Inferior parietal cortex (tissue), 1 donor: ENCODE measurements at regions not wholly inside any gene's neighbourhood (a gene's known extent, or its start where the extent isn't known, plus 50 kb on each side); places are given as distances from the start of the nearest gene placed in this dataset.

ENCODE experiments used
- DNase-seq: peaks from one replicate; pipeline ENCODE4 v3.0.0-alpha.2; 2016; ENCODE audit errors: extremely low spot score

GRCh38 chr6:145313041-145313855, 422.1 kb downstream of the EPM2A start:
- DNase-seq: no peak

- DNase-seq: no peak
Measured at GRCh38 chr6:145315982-145316600, 419.2 kb downstream of the EPM2A start.

GRCh38 chr6:145318952-145319351, 416.4 kb downstream of the EPM2A start:
- DNase-seq: no peak

DNA sequence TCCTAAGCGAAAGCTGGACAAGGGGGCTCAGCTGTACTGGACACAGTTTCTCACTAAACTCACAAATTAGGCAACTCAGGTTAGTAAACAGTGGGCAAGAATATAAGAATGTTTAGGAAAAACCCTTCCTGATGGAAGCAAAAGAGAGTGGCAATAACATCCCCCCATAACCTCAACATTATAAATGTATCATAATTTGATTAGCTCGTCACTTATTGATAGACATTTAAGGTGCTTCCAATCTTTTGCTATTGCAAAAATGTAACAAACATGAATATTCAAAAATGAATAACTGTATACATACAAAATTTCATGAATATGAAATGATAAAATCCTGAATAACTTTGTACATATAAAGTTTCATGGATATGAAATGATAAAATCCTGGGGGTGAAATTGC, 415.7 kb downstream of the EPM2A start:
- DNase-seq: no peak

DNA sequence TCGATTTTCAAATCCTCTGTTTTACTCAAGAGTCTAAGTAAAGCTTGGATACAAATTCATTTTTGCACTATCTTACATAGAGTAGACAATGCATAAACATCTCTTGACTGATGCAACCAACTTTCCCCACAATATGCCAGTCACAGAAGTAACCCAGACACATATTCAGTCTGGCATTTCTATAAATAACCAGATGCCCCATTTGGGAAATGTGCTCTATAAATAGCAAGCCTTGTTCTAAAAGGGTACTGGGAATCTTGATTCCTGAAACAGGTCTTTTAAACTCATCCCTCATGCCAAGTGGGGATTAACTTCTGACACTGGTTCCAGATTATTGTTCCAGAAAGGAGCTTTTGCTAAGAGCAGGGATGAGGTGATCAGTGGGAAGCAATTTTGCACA, 411.7 kb downstream of the EPM2A start:
- DNase-seq: no peak

DNA sequence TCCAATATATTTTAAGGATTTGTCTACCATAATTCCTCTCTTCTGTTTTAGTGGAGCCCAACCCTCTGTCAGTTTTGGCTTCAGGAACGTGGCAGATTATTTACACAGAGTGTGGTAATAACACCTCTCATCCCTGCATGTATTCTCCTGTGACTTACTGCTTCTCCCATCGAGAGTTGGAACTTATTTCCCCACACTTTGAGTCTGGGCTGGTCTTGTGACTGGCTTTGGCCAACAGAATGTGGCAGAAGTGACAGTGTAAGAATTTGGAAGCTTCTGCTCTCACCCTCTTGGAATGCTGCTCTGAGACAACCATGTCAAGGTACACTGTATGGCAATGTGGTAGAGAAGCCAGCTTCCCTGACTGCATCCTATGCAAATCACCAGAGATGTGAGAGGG, 407.7 kb downstream of the EPM2A start:
- DNase-seq: no peak

GRCh38 chr6:145329257-145329656, 406.1 kb downstream of the EPM2A start:
- no peak for DNase-seq

- DNase-seq: no peak
Measured at GRCh38 chr6:145331066-145331465, 404.3 kb downstream of the EPM2A start.

DNA sequence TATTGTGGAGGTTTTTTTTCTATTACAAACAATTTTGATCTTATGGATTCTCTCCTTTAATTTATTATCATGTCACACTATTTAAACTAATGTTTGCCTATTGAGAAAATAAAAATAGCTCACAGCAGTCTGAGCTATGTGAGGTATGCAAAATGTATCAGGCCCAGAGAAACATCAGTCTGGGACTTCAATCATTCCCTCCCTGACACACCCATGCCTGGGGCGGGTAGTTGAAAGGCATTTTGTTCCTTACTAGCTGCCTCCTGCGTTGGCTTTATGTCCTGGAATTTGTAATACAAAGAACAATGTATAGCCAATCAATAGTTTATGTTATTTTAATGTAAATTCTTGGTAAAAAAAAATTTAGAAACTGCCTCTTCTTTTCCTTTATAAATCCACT, 403.3 kb downstream of the EPM2A start:
- DNase-seq: no peak

GRCh38 chr6:145336119-145336518, 399.2 kb downstream of the EPM2A start:
- DNase-seq: no peak

GRCh38 chr6:145339089-145339488, 396.2 kb downstream of the EPM2A start:
- DNase-seq: no peak

DNA sequence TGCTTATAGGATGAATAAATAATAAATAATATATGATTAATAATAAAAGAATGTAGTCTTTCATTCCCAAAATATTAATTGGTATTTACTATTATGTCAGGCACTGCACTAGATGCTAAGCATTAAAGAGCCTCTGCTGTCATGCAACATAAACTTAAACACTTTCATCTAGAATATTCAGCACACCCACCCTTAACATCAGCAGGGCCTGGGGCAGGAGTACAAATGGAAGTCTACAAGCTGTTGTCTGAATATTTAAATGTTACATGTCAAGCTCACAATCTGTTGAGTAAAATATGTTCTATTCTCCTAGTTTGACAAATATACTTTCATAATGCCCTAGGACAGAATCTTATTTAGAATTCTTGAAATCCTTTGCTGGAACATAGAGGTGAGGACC, 395.1 kb downstream of the EPM2A start:
- no peak for DNase-seq

- DNase-seq: no peak
Measured at GRCh38 chr6:145345094-145345493, 390.2 kb downstream of the EPM2A start.

DNA sequence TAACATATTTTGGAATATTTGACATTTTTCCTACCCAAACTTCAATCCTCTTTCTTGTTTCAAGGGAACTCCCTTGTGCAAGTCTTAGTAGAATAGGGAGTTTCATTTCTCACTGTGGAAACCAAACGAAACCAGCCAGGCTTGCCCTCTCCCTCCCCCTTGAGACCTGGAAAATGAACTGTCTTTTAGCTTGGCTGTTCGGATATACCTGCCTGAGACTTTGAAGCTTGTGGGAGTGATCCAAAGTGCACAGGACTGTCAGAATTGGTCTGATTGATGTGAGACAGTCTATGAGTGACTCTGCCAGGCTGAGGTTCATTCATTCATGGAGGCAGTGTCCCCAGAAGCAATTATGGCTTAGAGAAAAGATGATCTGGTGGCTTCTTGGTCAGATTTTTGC, 388.1 kb downstream of the EPM2A start:
- no peak for DNase-seq

GRCh38 chr6:145349950-145350510, 385.3 kb downstream of the EPM2A start:
- DNase-seq: no peak

DNA sequence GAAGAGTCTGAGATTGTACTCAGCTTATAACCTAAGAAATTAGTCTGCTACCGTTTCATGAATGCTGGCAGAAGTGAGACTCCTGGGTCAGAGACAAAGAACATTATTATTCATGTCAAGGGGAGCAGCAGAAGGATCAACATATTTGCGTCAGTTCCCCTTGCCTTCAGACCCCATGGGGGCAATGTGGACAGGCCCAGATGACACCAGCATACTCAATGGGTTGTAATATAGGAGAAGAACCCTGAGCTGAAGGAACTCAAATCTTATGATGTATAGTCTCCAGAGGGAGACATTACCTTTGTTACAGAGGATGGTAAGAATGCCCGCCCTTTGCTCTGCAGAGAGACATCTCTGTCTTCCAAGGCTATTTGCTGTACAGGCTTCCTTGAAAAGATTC, 384.4 kb downstream of the EPM2A start:
- no peak for DNase-seq

GRCh38 chr6:145352382-145353080, 382.8 kb downstream of the EPM2A start:
- no peak for DNase-seq

DNA sequence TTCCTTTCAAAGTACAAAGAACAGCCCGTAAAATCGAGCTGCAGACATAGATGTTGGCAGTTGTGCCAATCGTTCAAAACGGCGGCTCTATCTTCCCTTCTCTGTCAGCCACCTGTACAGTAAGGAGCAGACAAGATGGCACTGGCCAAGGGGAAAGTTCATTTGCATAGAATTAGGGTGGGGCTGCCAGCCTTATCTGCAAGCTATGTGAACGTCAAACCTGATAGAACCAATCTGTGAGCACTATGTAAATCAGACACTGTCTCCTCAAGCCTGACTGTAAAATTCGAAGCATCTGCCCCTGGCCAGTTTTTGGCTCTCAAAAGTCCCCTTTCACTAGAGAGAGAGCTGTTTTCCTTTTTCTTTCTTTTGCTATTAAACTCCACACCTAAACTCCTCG, 374.5 kb downstream of the EPM2A start:
- no peak for DNase-seq

DNA sequence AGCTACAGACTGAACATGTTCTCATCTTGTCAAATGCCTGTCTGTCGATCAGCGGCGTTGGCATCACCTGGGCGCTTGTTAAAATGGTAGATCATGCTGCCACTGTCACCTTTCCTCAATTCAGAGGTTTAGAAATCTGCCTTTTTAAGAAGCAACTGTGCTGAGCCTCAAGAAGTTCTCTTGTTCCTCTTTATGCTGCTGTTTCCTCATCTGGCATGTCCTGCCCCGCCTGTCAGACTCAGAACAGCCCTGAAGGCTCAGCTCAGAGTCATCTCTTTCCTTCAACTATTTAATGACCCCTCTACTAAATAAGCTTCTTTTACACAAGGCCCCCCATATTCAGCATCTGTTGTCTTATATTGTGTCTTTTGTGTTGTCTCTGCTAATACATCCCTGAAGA, 368.2 kb downstream of the EPM2A start:
- DNase-seq: no peak

- DNase-seq: peak; percentile 22
Measured at GRCh38 chr6:145368075-145368474, 367.2 kb downstream of the EPM2A start.

DNA sequence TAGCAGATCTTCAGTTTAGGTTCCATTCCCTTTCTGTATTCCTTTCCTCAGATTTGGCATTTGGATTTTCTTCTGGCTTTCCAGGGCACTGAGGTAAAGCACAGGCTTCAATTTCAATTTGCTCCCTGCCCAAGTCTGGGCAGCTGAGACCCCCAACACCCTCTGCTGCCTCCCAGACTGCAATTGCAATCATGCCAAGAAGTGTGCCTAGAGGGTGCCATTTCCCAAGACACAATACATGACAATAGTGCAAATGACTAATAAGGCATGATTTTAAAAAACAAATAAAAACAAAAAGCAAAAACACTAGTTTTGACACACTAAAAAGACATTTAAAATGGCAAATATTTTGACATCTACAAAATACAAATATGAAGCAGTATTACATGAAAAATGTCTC, 364.8 kb downstream of the EPM2A start:
- no peak for DNase-seq

GRCh38 chr6:145372671-145373151, 362.6 kb downstream of the EPM2A start:
- DNase-seq: no peak
